GM10266 (cell line): ENCODE measurements at regions not wholly inside any gene's neighbourhood (a gene's known extent, or its start where the extent isn't known, plus 50 kb on each side); places are given as distances from the start of the nearest gene placed in this dataset.

ENCODE experiments used
- DNase-seq: peaks from one replicate; pipeline ENCODE4 v3.0.0; 2012; ENCODE audit errors: extremely low spot score
- TF ChIP-seq, protein P1 (sequence below): IDR thresholded peaks from 2 replicates; pipeline ENCODE4 v1.5.1; 2012; ENCODE audit warnings: mild to moderate bottlenecking, low read depth; ENCODE audit not compliant: control insufficient read depth, insufficient read depth; ENCODE audit errors: missing control alignments

DNA sequence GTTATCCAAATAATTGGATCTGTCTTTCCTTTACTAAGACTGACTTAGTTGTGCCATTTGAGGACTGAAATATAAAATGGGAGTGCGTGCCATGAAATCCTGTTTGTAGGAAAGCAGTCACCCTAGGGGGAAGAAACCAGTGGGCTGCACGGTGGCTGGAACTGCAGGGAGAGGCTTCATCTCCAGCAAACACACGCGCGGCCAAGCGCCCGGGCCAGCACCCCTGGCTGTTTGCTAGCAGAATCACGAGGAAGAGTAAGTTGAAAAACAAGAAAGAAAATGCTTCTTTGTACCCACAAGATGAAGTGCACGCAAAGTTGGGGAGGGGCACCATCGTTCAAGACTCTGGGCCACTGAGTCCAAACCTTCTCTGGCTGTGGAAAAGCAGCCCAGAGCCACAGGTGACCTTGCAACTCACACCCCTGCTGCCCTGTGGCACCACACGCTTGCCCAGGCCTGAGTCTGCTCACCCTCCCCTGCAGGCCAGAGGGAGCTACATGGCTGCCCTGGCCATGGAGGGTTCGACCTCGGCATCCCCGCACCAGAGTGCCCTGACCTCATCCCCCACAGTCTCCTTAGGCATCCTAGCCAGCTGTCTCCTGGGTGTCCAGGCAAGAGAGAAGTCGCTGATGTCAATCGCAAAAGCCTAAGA, 55.2 kb downstream of the IRX2 start:
- no peak for DNase-seq
- TF ChIP-seq, protein P1, sequence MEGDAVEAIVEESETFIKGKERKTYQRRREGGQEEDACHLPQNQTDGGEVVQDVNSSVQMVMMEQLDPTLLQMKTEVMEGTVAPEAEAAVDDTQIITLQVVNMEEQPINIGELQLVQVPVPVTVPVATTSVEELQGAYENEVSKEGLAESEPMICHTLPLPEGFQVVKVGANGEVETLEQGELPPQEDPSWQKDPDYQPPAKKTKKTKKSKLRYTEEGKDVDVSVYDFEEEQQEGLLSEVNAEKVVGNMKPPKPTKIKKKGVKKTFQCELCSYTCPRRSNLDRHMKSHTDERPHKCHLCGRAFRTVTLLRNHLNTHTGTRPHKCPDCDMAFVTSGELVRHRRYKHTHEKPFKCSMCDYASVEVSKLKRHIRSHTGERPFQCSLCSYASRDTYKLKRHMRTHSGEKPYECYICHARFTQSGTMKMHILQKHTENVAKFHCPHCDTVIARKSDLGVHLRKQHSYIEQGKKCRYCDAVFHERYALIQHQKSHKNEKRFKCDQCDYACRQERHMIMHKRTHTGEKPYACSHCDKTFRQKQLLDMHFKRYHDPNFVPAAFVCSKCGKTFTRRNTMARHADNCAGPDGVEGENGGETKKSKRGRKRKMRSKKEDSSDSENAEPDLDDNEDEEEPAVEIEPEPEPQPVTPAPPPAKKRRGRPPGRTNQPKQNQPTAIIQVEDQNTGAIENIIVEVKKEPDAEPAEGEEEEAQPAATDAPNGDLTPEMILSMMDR, result no peak

DNA sequence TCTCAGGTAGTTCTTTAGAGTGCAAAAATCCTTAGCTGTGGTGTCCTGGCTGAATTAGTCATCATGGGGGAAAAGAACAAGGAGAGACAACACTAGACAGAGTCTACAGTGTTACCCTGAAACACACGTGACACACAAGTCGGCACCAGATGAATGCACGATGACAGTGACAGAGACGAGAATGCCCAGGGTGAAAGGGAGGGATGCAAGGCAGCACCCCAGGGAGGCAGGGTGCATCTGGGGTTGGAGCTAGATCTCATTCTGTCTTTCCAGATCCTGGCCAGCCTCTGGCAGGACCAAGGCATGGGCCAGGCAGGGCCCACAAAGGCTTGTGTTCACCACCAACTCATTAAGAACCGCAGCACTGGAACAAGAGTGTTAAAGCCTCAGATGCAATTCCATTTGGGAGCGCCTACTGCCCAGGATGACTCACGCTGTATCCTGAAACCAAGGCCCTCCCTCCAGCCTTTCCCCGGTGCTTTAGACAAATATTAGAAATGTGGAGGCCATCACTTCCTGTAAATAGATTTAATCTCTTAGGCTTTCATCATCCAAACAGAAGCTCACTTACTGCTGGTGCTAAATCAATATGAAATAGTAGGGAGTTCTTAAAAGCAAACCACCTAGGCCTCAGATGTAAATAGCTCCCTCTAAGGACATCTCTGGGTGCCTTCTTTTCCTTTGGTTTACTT, 56.1 kb downstream of the IRX2 start:
- DNase-seq, result no peak

DNA sequence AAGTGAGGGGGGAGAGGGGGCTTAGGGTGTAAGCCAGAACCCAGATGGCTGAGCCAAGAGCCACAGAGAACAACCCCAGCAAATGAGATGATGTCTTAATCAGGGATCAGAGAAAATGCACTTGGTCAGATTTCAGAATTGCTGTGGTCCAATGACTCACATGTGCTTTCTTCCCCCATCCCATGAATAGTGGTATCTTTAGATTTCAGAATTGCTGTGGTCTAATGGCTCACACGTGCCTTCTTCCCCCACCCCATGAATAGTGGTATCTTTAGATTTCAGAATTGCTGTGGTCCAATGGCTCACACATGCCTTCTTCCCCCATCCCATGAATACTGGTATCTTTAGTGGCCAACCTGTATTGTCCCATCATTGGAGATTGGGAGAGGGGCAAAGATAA, 59.9 kb downstream of the IRX2 start:
- TF ChIP-seq, protein P1, result no peak

More for the DNA sequence above, 56.1 kb downstream of the IRX2 start:
- TF ChIP-seq, protein P1, result no peak

DNA sequence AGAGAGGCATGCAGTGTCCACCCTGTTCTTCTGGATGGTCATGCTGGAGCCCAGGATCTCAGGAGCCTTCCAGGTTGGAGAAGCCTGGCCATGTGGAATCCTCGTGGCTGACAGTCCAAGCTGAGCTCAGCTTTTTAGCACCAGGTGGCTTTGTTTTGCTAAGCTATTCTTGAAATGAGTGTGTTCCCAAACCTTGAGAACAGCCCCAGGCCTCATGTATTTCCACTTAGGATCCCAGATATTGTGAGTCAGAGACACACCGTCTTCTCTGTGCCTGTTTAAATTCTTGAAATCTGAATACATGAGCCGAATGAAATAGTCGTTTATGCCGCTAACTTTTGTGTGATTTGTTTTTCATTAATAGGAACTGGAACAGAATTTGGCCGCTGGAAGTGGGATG, 61.2 kb downstream of the IRX2 start:
- no peak for DNase-seq
- TF ChIP-seq, protein P1, result no peak

More for the DNA sequence above, 59.9 kb downstream of the IRX2 start:
- no peak for DNase-seq

DNA sequence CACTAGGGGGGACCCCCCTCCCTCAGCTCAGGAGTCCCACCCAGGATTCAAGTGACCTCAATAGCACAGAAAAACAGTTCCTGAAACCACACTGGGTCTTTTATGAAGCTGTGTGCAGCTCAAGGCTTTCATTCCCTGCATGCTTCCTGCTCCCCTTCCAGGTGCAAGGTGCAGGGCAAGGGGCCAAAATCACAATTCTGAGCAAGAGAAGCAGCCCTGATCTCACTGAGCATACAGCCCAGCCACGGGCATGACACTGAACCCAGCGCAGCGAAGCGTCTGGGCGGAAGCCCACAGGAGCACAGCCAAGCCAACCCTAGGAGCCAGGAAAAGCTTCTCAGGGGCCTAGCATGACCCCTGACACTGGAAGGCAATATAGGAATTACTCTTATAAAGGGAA, 62.9 kb downstream of the IRX2 start:
- no peak for DNase-seq

DNA sequence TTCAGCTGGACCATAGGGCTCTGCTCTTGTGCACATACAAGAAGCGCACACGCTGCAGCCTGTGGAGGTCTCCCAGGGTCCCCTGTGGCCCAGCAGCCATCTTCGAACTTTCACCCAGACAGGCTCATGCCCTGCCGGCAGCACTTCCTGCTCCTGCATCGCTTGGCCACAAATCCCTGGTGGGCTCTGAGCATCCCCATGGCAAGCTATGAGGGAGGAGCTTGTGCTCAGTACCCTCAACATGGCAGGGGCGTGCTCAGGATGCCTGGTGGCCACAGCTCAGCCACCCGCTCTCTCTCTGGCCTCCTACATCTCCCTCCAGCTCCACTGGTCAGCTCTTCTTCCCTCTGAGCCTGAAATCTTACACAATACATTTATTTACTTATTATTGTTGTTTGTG, 63.7 kb downstream of the IRX2 start:
- TF ChIP-seq, protein P1, result no peak

More for the DNA sequence above, 62.9 kb downstream of the IRX2 start:
- TF ChIP-seq, protein P1, result no peak

More for the DNA sequence above, 63.7 kb downstream of the IRX2 start:
- no peak for DNase-seq
